DND-41 (cell line): ENCODE measurements at regions not wholly inside any gene's neighbourhood (a gene's known extent, or its start where the extent isn't known, plus 50 kb on each side); places are given as distances from the start of the nearest gene placed in this dataset.

Source experiments
- ATAC-seq: fragments of 200-7000 bp; cut with Tn5 transposase; 3 replicates; pipeline ENCODE4 v1.9.1; 2021; ENCODE audit warnings: low read depth; ENCODE audit not compliant: insufficient read depth
- DNase-seq: peaks from one replicate; pipeline ENCODE4 v3.0.0-alpha.2; 2020
- H2AFZ ChIP-seq: 2 replicates; pipeline ENCODE4 v1.6.0; 2012; ENCODE audit warnings: low read depth, low read length
- H3K27ac ChIP-seq: 2 replicates; pipeline ENCODE4 v1.5.1; 2012; ENCODE audit warnings: low read length, inconsistent platforms
- H3K27me3 ChIP-seq: fragments of 200-600 bp; sonication (generic); 2 replicates; pipeline ENCODE4 v1.6.0; 2012; ENCODE audit warnings: low read length, mild to moderate bottlenecking, inconsistent platforms; ENCODE audit not compliant: insufficient read depth, poor library complexity
- H3K36me3 ChIP-seq: 2 replicates; pipeline ENCODE4 v1.5.1; 2012; ENCODE audit warnings: low read length, inconsistent platforms; ENCODE audit not compliant: insufficient read depth
- H3K4me1 ChIP-seq: 2 replicates; pipeline ENCODE4 v1.5.1; 2012; ENCODE audit warnings: mild to moderate bottlenecking, low read length; ENCODE audit not compliant: insufficient read depth
- H3K4me2 ChIP-seq: 2 replicates; pipeline ENCODE4 v1.6.0; 2012; ENCODE audit warnings: mild to moderate bottlenecking, moderate library complexity, low read length, inconsistent platforms; ENCODE audit not compliant: insufficient read depth
- H3K4me3 ChIP-seq, 2 experiments: fragments of 200-600 bp in 1 of 2; shearing (Covaris generic) in 1 of 2; 2 replicates each; pipeline ENCODE4 v1.5.1; 2012 to 2016; ENCODE audit warnings: inconsistent platforms in 2 of 2, low read length in 2 of 2, mild to moderate bottlenecking in 2 of 2, low read depth in 1 of 2, moderate library complexity in 1 of 2
- H3K79me2 ChIP-seq: 2 replicates; pipeline ENCODE4 v1.6.0; 2012; ENCODE audit warnings: low read length, inconsistent platforms; ENCODE audit not compliant: insufficient read depth
- H3K9ac ChIP-seq: 2 replicates; pipeline ENCODE4 v1.6.0; 2012; ENCODE audit warnings: low read depth, mild to moderate bottlenecking, inconsistent platforms, low read length, moderate library complexity
- H3K9me3 ChIP-seq: 2 replicates; pipeline ENCODE4 v1.5.1; 2012; ENCODE audit warnings: low read length, moderate library complexity, mild to moderate bottlenecking, inconsistent platforms; ENCODE audit not compliant: insufficient read depth, severe bottlenecking
- H4K20me1 ChIP-seq: 2 replicates; pipeline ENCODE4 v1.6.0; 2012; ENCODE audit warnings: low read length; ENCODE audit not compliant: insufficient read depth
- EZH2 ChIP-seq: IDR thresholded peaks from 3 replicates; pipeline ENCODE4 v1.6.1; 2012; ENCODE audit warnings: borderline replicate concordance, low read depth, mild to moderate bottlenecking, moderate library complexity, low read length, inconsistent platforms; ENCODE audit not compliant: severe bottlenecking
- TF ChIP-seq, protein P1 (sequence below): IDR thresholded peaks from 2 replicates; pipeline ENCODE4 v1.5.1; 2012; ENCODE audit warnings: borderline replicate concordance, low read length, moderate library complexity, mild to moderate bottlenecking; ENCODE audit not compliant: poor library complexity, severe bottlenecking; ENCODE audit errors: extremely low read depth

GRCh38 chr3:86333636-86334035, 657.3 kb downstream of the VGLL3 start:
- no peaks in the 10 kb centered on the region for H3K79me2 ChIP-seq
- no peaks in the 10 kb centered on the region for H3K9me3 ChIP-seq
- TF ChIP-seq, protein P1, sequence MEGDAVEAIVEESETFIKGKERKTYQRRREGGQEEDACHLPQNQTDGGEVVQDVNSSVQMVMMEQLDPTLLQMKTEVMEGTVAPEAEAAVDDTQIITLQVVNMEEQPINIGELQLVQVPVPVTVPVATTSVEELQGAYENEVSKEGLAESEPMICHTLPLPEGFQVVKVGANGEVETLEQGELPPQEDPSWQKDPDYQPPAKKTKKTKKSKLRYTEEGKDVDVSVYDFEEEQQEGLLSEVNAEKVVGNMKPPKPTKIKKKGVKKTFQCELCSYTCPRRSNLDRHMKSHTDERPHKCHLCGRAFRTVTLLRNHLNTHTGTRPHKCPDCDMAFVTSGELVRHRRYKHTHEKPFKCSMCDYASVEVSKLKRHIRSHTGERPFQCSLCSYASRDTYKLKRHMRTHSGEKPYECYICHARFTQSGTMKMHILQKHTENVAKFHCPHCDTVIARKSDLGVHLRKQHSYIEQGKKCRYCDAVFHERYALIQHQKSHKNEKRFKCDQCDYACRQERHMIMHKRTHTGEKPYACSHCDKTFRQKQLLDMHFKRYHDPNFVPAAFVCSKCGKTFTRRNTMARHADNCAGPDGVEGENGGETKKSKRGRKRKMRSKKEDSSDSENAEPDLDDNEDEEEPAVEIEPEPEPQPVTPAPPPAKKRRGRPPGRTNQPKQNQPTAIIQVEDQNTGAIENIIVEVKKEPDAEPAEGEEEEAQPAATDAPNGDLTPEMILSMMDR: no peak
- no peak for TF ChIP-seq EZH2

DNA sequence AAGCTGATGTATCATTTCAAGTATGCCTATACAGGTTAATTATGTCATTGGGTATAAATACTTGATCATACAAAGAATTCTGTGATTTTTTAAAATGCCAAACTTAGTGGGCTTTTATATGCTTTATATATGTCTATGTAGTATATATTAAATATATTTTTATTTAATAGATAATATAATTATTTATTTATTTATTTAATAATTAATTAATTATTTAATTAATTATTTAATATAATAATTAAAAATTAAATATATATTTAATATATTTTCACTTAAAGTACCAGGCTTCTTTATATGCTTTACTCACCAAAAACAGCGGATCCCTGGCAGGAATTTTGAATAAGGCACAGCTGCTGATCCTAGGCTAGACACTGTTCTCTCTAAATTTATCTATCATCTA, 687.0 kb downstream of the VGLL3 start:
- Histone ChIP-seq H2AFZ (no peak overlapping the region), H3K9me3 (no peaks in the 10 kb centered on the region), H3K4me2 (no peak overlapping the region), H3K27me3 (no peaks in the 10 kb centered on the region), H4K20me1 (no peaks in the 10 kb centered on the region), H3K27ac (no peak overlapping the region), H3K9ac (no peak overlapping the region), H3K79me2 (no peaks in the 10 kb centered on the region), H3K4me3 (no peak overlapping the region), H3K36me3 (no peaks in the 10 kb centered on the region), H3K4me1 (no peaks in the 10 kb centered on the region)
- DNase-seq (no peak), ATAC-seq (no peak)
- TF ChIP-seq, protein P1: no peak
- TF ChIP-seq EZH2: no peak

More at GRCh38 chr3:86333636-86334035, 657.3 kb downstream of the VGLL3 start:
- no peak overlapping the region for H3K4me3 ChIP-seq
- H4K20me1 ChIP-seq: no peaks in the 10 kb centered on the region
- no peak for DNase-seq
- H3K36me3 ChIP-seq: no peaks in the 10 kb centered on the region
- no peak for ATAC-seq
- no peak overlapping the region for H3K9ac ChIP-seq
- H3K4me1 ChIP-seq: no peaks in the 10 kb centered on the region
- no peak overlapping the region for H3K27ac ChIP-seq
- H3K4me2 ChIP-seq: no peak overlapping the region
- no peak overlapping the region for H2AFZ ChIP-seq
- no peaks in the 10 kb centered on the region for H3K27me3 ChIP-seq

DNA sequence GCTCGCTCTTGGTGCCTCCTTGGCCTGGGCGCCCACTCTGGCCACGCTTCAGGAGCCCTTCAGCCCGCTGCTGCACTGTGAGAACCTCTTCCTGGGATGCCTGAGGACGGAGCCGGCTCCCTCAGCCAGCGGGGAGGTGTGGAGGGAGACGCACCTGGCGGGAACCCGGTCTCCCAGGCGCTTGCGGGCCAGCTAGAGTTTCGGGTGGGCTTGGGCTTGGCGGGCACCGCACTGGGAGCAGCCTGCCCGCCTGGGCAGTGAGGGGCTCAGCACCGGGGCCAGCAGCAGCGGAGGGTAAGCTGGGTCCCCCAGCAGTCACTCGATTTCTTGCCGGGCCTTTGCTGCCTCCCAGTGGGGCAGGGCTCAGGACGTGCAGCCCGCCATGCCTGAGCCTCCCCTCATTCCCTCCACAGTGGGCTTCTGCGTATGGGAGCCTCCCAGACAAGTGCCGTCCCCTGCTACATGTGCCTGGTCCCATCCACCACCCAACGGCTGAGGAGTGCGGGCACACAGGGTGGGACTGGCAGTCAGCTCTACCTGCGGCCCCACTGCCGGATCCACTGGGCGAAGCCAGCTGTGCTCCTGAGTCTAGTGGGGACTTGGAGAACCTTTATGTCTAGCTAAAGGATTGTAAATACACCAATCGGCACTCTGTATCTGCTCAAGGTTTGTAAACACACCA, 708.7 kb downstream of the VGLL3 start:
- no peak overlapping the region for H3K4me2 ChIP-seq
- H3K4me3 ChIP-seq: no peak overlapping the region
- no peak overlapping the region for H3K27ac ChIP-seq
- DNase-seq (no peak), ATAC-seq (no peak)
- H3K27me3 ChIP-seq: no peaks in the 10 kb centered on the region
- H3K9me3 ChIP-seq: no peaks in the 10 kb centered on the region
- H3K9ac ChIP-seq: no peak overlapping the region
- no peaks in the 10 kb centered on the region for H4K20me1 ChIP-seq
- no peaks in the 10 kb centered on the region for H3K79me2 ChIP-seq
- H2AFZ ChIP-seq: no peak overlapping the region
- no peaks in the 10 kb centered on the region for H3K36me3 ChIP-seq
- H3K4me1 ChIP-seq: no peaks in the 10 kb centered on the region
- TF ChIP-seq, protein P1: no peak
- TF ChIP-seq EZH2: no peak
